ENCODE measurements at regions not wholly inside any gene's neighbourhood (a gene's known extent, or its start where the extent isn't known, plus 50 kb on each side); places are given as distances from the start of the nearest gene placed in this dataset.
"Not testable (repeated sequence)": the region's sequence is repeated elsewhere in the genome, so short reads cannot be mapped to it uniquely, and the experiment has no call there.

- no peak for DNase-seq
- no peak for TF ChIP-seq CTCF (IDR thresholded peaks at IDR 0.05; ENCODE audit: borderline replicate concordance, extremely low read depth, insufficient read depth)
- intact Hi-C loops (cut with DNase I), result no loop called here
- no peak overlapping the region for H3K9ac ChIP-seq (ENCODE audit: low read length in 3 of 3)
- H3K9me3 ChIP-seq (ENCODE audit: control insufficient read depth in 2 of 3, insufficient read depth in 1 of 3, low read length in 3 of 3), result no peaks in the 10 kb centered on the region
- no peak for FAIRE-seq
- no peaks in the 10 kb centered on the region for H3K27me3 ChIP-seq (ENCODE audit: control insufficient read depth, insufficient read depth, low read length)
- no peaks in the 10 kb centered on the region for H3K36me3 ChIP-seq (ENCODE audit: control insufficient read depth in 2 of 3, insufficient read depth in 3 of 3, low read length in 3 of 3)
- H3K4me1 ChIP-seq (ENCODE audit: control insufficient read depth in 2 of 3, insufficient read depth in 2 of 3, low read depth in 1 of 3, low read length in 3 of 3), result no peaks in the 10 kb centered on the region
- H3K4me3 ChIP-seq (ENCODE audit: low read length in 3 of 3), result no peak overlapping the region
- H3K27ac ChIP-seq (ENCODE audit: low read depth in 2 of 2, low read length in 2 of 2), result no peak overlapping the region
Observed at GRCh38 chr10:130513686-130514476, 377.7 kb downstream of the GLRX3 start.

GRCh38 chr10:130515670-130516069 is 379.5 kb downstream of the GLRX3 start:
- DNase-seq, result no peak
- TF ChIP-seq CTCF (IDR thresholded peaks at IDR 0.05; ENCODE audit: borderline replicate concordance, extremely low read depth, insufficient read depth), result no peak
- intact Hi-C loops (cut with DNase I), result no loop called here
- Histone ChIP-seq H3K4me3 (ENCODE audit: low read length in 3 of 3) (no peak overlapping the region), H3K27ac (ENCODE audit: low read depth in 2 of 2, low read length in 2 of 2) (no peak overlapping the region), H3K9me3 (ENCODE audit: control insufficient read depth in 2 of 3, insufficient read depth in 1 of 3, low read length in 3 of 3) (no peaks in the 10 kb centered on the region), H3K4me1 (ENCODE audit: control insufficient read depth in 2 of 3, insufficient read depth in 2 of 3, low read depth in 1 of 3, low read length in 3 of 3) (no peaks in the 10 kb centered on the region), H3K36me3 (ENCODE audit: control insufficient read depth in 2 of 3, insufficient read depth in 3 of 3, low read length in 3 of 3) (no peaks in the 10 kb centered on the region), H3K27me3 (ENCODE audit: control insufficient read depth, insufficient read depth, low read length) (no peaks in the 10 kb centered on the region), H3K9ac (ENCODE audit: low read length in 3 of 3) (no peak overlapping the region)
- FAIRE-seq, result no peak

- intact Hi-C loops (cut with DNase I), result no loop called here
- FAIRE-seq (no peak), DNase-seq (no peak)
- Histone ChIP-seq H3K9me3 (ENCODE audit: control insufficient read depth in 2 of 3, insufficient read depth in 1 of 3, low read length in 3 of 3) (no peaks in the 10 kb centered on the region), H3K27me3 (ENCODE audit: control insufficient read depth, insufficient read depth, low read length) (no peaks in the 10 kb centered on the region), H3K27ac (ENCODE audit: low read depth in 2 of 2, low read length in 2 of 2) (no peak overlapping the region), H3K4me1 (ENCODE audit: control insufficient read depth in 2 of 3, insufficient read depth in 2 of 3, low read depth in 1 of 3, low read length in 3 of 3) (no peaks in the 10 kb centered on the region), H3K4me3 (ENCODE audit: low read length in 3 of 3) (no peak overlapping the region), H3K9ac (ENCODE audit: low read length in 3 of 3) (no peak overlapping the region), H3K36me3 (ENCODE audit: control insufficient read depth in 2 of 3, insufficient read depth in 3 of 3, low read length in 3 of 3) (no peaks in the 10 kb centered on the region)
- no peak for TF ChIP-seq CTCF (IDR thresholded peaks at IDR 0.05; ENCODE audit: borderline replicate concordance, extremely low read depth, insufficient read depth)
Observed at GRCh38 chr10:130516141-130516735, 380.0 kb downstream of the GLRX3 start.

- H3K4me1 ChIP-seq (ENCODE audit: control insufficient read depth in 2 of 3, insufficient read depth in 2 of 3, low read depth in 1 of 3, low read length in 3 of 3); H3K9ac ChIP-seq (ENCODE audit: low read length in 3 of 3); FAIRE-seq; H3K4me3 ChIP-seq (ENCODE audit: low read length in 3 of 3); H3K27ac ChIP-seq (ENCODE audit: low read depth in 2 of 2, low read length in 2 of 2); H3K27me3 ChIP-seq (ENCODE audit: control insufficient read depth, insufficient read depth, low read length); intact Hi-C loops (cut with DNase I); H3K9me3 ChIP-seq (ENCODE audit: control insufficient read depth in 2 of 3, insufficient read depth in 1 of 3, low read length in 3 of 3); DNase-seq; H3K36me3 ChIP-seq (ENCODE audit: control insufficient read depth in 2 of 3, insufficient read depth in 3 of 3, low read length in 3 of 3): not testable (repeated sequence)
Observed at GRCh38 chr10:130518921-130519320, 382.7 kb downstream of the GLRX3 start.
